Muscle of arm (tissue), 1 donor: ENCODE measurements at regions not wholly inside any gene's neighbourhood (a gene's known extent, or its start where the extent isn't known, plus 50 kb on each side); places are given as distances from the start of the nearest gene placed in this dataset.
"Not testable (repeated sequence)": the region's sequence is repeated elsewhere in the genome, so short reads cannot be mapped to it uniquely, and the experiment has no call there.

Experiments used
- DNase-seq: peaks from one replicate; pipeline ENCODE4 v3.0.0-alpha.2; 2013

GRCh38 chrX:39043838-39044550 lies 242.7 kb downstream of the MID1IP1 start:
- no peak for DNase-seq

DNA sequence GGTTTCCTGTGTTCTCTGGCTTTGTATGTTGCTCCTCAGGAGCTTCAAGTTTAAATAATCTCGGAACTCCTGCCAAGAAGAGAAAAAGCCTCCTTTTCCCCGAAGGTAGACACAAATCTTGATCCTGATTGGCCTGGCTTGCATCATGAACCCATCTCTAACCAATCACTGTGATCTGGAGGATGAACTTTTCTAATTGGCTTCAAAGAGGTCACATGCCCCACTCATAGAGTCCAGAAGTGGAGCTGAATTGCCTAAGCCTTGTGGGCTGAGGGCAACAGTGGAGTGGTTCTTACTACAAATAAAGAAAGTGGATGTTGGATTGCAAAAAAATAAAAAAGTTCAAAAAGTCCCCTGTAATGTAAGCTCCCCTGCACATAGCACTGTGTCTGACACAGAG lies 245.9 kb downstream of the MID1IP1 start:
- no peak for DNase-seq

DNA sequence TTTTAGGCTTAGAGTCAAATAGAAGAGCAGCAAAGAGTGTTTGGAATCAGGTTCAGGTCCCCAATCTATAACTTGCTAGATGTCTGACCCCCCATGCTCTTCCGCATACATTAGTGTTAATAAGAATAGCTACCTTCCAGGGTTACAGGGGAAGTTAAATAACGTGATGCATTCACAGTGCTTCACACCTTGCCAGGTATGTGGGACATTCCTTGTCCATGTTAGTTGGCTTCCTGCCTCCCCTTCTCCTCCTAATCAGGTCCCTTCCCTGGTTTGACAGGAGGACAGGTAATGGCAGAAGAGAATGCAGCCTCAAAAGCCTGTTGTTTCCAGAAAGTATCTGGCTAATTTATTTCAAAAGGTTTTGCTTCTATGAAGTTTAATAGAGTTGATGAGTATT lies 248.7 kb downstream of the MID1IP1 start:
- no peak for DNase-seq

- DNase-seq: no peak
Observed at GRCh38 chrX:39050427-39050826, 249.2 kb downstream of the MID1IP1 start.

DNA sequence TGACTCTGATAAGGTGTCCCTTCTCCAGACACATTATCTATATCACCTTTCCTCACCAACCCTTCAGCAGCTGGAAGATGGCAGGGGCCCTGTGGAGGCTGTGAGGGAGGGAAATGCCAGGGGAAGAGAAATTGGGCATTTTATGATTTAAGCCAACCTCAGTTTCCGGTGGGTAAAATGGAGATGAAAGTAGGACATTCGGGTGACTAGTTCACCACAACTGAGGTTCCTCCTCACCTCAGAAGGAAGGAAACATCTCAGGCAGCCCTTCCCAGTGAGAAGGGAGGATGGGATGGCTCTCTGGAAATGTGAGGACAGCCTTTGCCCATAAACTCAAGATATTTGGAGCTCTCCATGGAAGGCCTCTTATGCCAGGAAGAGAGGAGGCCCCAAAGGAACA lies 251.5 kb downstream of the MID1IP1 start:
- no peak for DNase-seq

GRCh38 chrX:39058724-39059123 lies 257.5 kb downstream of the MID1IP1 start:
- no peak for DNase-seq

- DNase-seq: no peak
Observed at GRCh38 chrX:39059866-39060265, 258.6 kb downstream of the MID1IP1 start.

- no peak for DNase-seq
Observed at GRCh38 chrX:39063037-39063436, 261.8 kb downstream of the MID1IP1 start.

DNA sequence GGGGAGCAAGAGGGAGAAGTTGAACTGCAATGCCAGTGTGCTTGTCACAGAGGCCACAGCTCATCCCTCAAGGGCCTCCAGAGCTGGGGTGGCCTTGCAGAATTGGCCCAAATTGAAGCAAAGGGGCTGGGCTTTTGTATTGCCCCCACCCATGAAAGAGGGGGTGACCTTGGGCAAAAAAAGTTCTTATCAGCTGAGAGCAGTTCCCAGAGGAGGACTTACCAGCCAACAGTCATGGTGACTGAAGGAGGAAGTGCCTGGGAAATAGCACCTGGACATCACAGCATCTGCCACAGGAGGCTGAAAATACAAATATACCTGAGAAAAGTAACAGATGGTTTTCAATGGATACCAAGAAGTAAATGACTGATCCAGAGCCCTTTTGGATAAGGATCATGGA lies 262.4 kb downstream of the MID1IP1 start:
- no peak for DNase-seq

- DNase-seq: peak; percentile 39
Observed at GRCh38 chrX:39065051-39065871, 264.0 kb downstream of the MID1IP1 start.

DNA sequence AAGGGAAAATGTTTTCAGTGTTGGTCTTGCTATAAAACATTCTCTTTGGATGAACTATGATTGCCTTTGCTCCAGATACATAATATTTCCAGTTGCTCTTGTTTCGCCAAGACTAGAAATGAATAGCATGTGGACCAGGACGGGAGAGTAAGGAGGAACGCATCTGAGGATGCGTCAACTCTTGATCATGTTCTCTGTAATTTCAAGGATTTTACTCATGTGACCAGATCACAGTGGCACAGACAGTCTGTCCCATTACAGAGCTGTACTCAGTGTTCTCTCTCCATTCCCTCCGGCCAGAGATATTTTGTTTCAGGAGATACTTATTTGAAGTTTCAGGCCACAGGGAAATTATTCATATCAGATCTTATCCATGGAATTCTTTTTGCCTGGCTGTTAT lies 266.6 kb downstream of the MID1IP1 start:
- DNase-seq: no peak

DNA sequence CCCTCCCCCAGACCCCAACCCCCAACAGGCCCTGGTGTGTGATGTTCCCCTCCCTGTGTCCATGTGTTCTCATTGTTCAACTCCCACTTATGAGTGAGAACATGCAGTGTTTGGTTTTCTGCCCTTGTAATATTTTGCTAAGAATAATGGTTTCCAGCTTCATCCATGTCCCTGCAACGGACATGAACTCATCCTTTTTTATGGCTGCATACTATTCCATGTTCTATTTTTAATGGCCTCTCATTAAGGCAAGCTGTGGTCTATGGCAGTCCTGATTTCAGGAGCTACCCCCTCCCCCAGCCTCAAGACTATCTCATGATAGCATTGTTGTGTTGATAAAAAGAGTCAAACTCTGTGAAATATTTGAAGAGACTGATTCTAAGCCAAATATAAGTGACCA lies 267.4 kb downstream of the MID1IP1 start:
- not testable (repeated sequence) for DNase-seq

GRCh38 chrX:39070009-39070408 lies 268.8 kb downstream of the MID1IP1 start:
- DNase-seq: no peak

DNA sequence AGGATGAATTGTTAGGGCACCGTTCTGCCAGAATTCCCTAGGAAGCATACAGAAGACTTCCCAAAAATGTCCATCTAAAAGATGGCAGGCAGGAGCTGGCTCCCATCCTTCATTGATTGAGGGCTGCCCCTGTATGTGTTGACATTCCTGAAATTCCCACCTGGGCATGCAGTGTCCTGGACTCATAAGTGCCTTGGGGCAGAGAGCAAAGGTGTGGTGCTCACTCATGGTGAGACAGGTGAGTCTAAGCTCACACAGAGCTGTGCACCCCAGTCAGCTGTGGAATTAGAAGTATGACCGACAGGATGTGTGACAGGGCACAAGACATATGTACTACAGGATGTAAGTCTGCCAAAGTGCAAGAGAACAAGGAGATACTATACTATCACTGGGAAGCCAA lies 271.9 kb downstream of the MID1IP1 start:
- no peak for DNase-seq

DNA sequence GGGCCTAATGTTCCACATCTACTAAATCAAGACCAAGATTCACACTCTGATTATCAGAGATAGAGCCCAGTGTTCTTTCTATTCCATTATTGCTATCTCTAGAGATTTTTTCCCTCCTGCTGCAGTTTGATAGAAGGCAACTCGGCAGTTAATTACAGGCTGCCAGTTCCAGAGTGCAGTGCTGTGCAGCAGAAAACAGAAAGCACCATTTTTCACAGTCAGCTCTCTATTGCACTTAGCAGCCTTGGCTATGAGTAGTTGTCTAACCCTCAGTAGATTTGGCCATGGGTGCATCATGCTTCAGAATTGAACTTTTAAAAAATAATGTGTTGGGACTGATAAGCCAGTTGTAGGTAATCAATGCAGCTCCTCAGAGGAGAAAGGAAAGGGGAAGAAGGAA lies 295.3 kb downstream of the MID1IP1 start:
- DNase-seq: no peak

- DNase-seq: no peak
Observed at GRCh38 chrX:39104745-39105144, 303.5 kb downstream of the MID1IP1 start.

- DNase-seq: no peak
Observed at GRCh38 chrX:39112143-39112542, 310.9 kb downstream of the MID1IP1 start.

DNA sequence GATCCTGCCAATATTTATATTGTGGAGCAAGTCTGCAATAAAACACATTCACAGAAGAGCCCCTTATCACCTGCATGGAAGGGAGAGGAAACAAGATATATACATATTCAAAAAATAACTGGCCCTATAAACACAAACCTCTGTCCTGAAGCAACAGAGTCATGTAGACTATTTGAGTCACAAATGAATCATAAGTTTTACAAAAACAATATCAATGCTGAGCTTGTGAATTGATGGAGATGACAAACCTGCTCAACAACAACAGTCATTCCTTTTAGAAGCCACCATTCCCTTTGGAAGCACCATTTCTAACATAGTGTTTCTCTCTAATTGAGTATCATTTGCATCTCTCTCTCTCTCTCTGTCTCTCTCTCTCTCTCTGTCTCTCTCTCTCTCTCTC lies 313.9 kb downstream of the MID1IP1 start:
- no peak for DNase-seq

GRCh38 chrX:39117101-39117500 lies 315.8 kb downstream of the MID1IP1 start:
- no peak for DNase-seq

- DNase-seq: no peak
Observed at GRCh38 chrX:39121903-39122302, 320.6 kb downstream of the MID1IP1 start.

GRCh38 chrX:39125834-39126233 lies 324.6 kb downstream of the MID1IP1 start:
- no peak for DNase-seq

DNA sequence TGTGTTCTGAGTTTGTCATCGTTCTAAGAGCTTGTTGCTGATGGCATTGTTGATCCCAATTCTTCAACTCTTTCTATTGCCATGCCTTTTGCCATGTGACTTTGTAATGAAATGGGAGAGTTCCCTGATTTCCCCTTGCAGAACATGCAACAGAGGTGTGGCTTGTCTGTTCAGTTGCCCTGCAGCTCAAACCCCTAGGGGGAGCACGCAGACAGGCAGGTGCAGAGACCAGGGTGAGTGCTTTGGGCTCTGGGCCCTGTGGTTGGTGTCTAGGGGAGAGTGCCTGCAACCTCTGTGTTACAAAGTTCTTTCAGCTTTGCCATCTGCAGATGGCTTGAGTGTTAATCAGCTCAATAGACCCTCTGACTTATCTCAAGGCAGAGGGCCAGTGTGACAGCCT lies 332.7 kb downstream of the MID1IP1 start:
- DNase-seq: no peak

GRCh38 chrX:39137363-39137954 lies 336.2 kb downstream of the MID1IP1 start:
- DNase-seq: no peak
